ENCODE measurements at regions not wholly inside any gene's neighbourhood (a gene's known extent, or its start where the extent isn't known, plus 50 kb on each side); places are given as distances from the start of the nearest gene placed in this dataset.
A peak's percentile ranks its signal among the peaks of the same experiment; 100 is the strongest.

GRCh38 chr13:34776390-34776981 lies 165.6 kb upstream of the NBEA start:
- DNase-seq, result no peak

- DNase-seq, result no peak
Measured at GRCh38 chr13:34777089-34777913, 164.8 kb upstream of the NBEA start.

DNA sequence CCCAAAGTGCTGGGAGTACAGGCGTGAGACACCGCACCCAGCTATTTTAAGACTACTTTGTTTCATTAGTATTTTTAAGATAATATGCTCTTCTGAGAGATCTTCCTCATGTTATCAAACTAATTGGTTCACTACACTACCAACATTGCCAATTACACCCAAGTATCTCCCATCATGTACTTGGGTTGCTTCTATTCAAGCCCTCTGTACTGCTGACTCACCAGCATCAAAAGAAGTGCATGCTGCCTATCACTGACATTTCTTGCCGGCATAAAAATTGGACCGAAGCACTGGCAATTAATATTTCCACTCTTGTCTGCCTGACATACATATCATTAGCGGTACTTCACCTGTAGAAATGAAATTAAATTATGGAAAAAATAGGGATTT lies 164.2 kb upstream of the NBEA start:
- DNase-seq, result no peak

DNA sequence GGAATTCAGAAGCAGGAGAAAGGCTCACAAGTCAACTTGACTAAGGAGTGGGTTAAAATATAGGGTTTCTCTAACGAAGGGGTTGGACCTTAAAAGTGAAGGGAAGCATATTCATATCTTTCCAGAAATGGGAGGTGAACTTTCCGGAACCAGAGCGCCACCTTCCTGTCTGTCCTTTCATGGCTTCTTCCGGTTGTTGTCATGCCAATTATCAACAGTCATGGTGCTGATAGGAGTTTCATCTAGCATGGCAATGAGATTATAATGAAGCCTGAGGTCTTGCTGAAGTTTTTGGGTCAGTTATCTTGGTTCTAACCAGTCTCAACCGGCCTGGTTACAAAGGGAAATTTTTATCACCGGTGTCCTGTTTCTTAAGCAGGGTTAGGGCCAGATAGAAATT lies 162.9 kb upstream of the NBEA start:
- no peak for DNase-seq

DNA sequence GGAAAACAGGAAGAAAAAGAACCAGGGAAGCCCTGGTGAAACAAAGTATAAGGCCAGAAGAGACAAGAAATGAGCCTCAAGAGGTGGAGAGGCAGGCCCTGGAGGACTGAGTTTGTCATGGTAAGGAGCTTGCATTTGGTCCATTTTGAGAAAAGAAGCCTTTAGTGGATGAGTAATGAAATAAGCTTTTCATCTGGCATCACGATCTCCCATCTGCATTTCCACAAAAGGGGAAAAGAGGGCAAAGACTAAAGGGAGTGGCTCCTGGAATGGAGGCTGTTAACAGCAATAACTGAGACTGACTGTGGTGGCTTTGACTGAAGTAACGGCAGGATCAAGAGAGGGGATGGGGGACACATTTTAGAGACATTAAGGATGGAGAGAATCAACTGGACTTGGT lies 148.8 kb upstream of the NBEA start:
- DNase-seq, result no peak

GRCh38 chr13:34803756-34804155 lies 138.3 kb upstream of the NBEA start:
- DNase-seq, result no peak

DNA sequence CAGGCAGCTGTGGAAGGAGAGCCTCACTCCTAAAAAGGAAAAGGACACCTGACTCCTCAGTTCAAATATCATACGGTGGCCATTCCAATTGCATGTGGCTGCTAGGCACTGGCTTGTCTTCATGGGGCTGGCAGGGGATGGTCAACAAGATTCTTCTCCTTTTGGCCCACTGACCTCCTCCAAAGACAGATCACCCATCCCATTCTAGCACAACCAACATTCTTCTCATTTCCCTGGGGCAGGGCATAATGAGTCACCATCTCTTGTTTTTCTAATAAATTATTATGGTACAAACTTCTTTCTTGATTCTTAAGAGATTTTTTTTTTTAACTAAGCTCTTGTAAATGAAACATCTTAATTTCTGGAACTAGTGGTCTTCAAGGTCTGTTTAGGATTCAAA lies 136.7 kb upstream of the NBEA start:
- no peak for DNase-seq

DNA sequence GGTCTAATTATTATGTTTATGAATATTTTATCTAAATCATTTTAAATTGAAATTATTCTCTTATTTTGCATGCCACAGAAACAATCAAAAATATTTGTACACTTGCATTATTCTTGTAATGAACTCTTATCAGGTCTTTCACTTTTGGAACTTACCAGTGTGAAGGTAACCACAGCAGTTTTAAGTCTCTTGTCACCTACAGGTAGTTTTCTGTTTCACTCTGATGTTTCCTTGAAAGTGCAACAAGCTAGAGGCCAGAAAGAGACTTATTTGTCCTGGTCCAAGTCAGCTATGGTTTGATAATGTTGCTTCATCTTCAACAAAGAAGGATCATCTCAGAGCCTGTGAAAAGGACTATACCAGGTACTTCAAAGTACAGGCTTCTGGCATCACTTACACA lies 133.4 kb upstream of the NBEA start:
- no peak for DNase-seq

- no peak for DNase-seq
Measured at GRCh38 chr13:34810996-34811395, 131.1 kb upstream of the NBEA start.

DNA sequence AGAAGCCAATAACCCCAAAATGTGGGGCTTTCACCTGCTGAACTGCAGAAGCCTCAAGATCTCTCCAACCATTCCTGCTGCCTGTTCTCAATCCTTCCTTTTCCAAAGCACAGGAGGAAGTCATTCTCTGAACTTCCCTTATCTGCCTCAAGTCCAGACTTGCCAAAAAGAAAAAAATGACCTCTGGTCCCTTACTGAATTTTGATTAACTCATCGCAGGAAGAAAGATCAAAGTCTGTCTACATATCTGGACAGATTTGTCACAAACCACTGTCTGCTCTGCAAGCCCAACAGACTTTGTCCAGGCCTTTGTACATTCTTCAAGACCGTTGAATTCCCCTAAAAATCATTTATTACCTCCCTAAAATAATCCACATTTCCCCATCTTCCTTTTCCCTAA lies 126.5 kb upstream of the NBEA start:
- DNase-seq, result no peak

GRCh38 chr13:34816245-34816884 lies 125.7 kb upstream of the NBEA start:
- no peak for DNase-seq

- DNase-seq, result no peak
Measured at GRCh38 chr13:34816908-34817665, 125.0 kb upstream of the NBEA start.

DNA sequence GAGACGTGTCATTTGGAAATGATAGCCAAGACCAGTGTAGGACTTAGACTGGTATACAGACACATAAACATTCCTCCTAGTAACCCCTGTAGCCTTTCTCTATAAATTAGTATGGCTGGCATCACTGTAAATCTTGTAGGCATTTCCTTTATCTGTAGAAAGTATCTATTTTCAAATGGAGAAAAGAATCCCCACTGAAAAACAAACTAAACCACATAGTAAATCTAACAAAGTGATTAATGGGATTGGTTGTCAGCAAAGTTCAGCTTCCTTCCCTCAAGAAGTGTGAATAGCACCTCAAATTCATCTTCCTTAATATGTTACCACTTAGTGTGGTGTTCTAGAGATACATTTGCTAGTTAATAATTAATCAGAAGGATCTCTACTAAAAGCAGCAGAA lies 119.4 kb upstream of the NBEA start:
- DNase-seq, result no peak

GRCh38 chr13:34826432-34826831 lies 115.6 kb upstream of the NBEA start:
- DNase-seq, result no peak

GRCh38 chr13:34833562-34834182 lies 108.4 kb upstream of the NBEA start:
- DNase-seq, result peak in 1 of 2 experiments; percentile 16

- DNase-seq, result no peak
Measured at GRCh38 chr13:34842466-34842865, 99.6 kb upstream of the NBEA start.

DNA sequence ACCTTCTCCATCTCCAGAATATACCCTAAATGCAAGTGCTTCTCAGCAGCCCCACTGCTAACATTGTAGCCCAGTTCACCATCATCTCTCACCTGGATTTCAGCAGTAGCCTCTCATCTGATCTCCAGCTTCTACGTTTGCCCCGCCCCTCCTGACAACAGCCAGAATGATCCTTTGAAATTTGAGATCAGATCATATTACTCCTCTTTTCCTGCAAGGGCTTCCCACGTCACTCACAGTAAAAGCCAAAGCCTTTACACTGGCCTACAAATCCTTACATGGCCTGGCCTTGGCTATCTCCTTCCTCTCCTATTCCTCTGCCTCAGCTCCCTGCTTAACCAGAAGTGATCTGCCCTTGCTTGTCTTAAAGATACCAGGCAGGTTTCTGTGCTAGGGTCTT lies 94.3 kb upstream of the NBEA start:
- no peak for DNase-seq

- no peak for DNase-seq
Measured at GRCh38 chr13:34849406-34849805, 92.7 kb upstream of the NBEA start.

- DNase-seq, result no peak
Measured at GRCh38 chr13:34853161-34853560, 88.9 kb upstream of the NBEA start.

DNA sequence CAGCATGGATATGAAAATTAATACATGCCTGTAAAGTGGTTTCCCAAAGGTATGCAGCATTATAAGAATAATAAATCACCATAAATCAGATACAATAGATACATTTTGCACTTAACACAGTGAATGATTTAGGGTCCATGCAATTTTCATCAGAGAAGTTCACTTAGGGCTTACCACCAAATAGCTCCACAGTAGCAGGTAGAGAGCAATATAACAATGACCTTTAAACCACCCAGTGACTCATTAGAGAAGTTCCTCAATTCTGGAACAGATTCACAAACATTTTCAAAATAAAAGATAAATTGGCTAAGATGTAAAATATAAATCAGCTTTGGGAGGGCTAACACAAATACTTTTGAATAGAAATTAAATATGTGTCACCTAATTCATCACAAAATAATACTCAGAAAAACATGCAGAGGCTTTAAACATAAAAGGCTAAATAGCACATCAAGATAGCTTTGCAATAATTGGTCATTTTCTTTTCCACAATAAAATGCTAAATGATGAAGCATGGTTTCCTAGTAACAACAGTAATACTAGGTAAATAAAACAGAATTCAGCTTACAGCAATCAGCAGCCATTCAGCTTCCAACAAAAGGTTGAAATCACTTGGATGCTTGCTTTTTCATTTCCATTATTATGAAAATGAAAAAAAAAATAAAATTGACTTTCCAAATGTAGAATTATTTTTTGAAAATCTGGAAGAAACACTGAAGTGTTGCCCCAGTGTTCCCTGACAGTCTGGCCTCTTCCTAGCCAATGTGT lies 84.3 kb upstream of the NBEA start:
- peak; percentile 25 to 40 for DNase-seq

DNA sequence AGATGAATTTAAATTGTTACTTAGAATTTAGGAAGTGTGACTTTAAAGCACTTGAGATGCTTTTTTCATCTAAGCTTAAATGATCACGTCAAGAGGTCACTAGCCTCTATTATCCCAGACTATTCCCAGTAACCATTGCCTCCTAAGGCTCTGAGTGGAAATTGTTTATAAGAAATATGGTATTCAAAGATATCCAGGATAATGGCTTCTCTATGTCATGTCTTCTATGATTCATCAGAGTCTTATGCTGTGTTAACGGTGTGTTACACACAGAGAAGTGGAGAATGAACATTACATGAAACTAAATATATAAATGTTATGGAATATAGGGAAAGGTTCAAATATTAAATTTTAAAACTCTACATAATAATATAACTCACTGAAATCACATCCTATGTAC lies 79.8 kb upstream of the NBEA start:
- no peak for DNase-seq

DNA sequence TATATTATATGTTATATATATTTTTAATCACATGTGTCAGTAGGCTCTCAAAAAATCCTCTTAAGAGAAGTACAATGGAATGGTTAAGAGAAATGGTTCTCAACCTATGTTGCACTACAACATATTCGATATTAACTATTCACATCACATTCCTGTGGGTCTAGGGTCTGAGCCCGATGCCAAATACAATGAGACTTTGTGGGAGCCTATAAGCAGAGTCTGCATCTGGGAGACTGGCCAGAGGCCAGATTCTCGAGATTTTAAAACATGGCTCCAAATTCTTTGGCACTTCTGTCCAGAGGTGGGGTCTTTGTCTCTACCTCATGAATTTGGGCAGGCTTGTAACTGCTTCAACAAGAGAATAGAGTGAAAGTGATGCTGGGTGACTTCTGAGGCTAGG lies 79.4 kb upstream of the NBEA start:
- no peak for DNase-seq

Measured in NCI-H1930 (cell line).